IMR-90 (cell line): ENCODE measurements at regions not wholly inside any gene's neighbourhood (a gene's known extent, or its start where the extent isn't known, plus 50 kb on each side); places are given as distances from the start of the nearest gene placed in this dataset.

Experiments used
- CTCF ChIP-seq: conservative IDR thresholded peaks from 2 replicates; pipeline ENCODE4 v1.5.1; 2012; ENCODE audit warnings: mild to moderate bottlenecking, low read depth, low read length, improper control_type of control experiment
- RAD21 ChIP-seq: IDR thresholded peaks from 2 replicates; pipeline ENCODE4 v1.6.1; 2012; ENCODE audit warnings: low read length, improper control_type of control experiment

- no peak for TF ChIP-seq CTCF
- TF ChIP-seq RAD21 = no peak
These were observed 210.8 kb upstream of the C14orf180 start for GRCh38 chr14:104368751-104369100.
